ENCODE measurements at regions not wholly inside any gene's neighbourhood (a gene's known extent, or its start where the extent isn't known, plus 50 kb on each side); places are given as distances from the start of the nearest gene placed in this dataset.
"Not testable (repeated sequence)": the region's sequence is repeated elsewhere in the genome, so short reads cannot be mapped to it uniquely, and the experiment has no call there.

GRCh38 chr6:67792996-67793395 lies 842.1 kb upstream of the ADGRB3 start:
- Histone ChIP-seq H3K4me3 (ENCODE audit: low read length) (no peak overlapping the region), H3K9ac (ENCODE audit: low read length) (no peak overlapping the region), H3K36me3 (ENCODE audit: control insufficient read depth, insufficient read depth, low read length, severe bottlenecking) (no peaks in the 10 kb centered on the region), H3K9me3 (ENCODE audit: control insufficient read depth, low read length) (no peaks in the 10 kb centered on the region), H3K27me3 (replicated peaks; ENCODE audit: control insufficient read depth, insufficient read depth, low read length) (no peaks in the 10 kb centered on the region), H3K4me1 (ENCODE audit: control insufficient read depth, insufficient read depth, low read length) (no peaks in the 10 kb centered on the region)
- DNase-seq (ENCODE audit: low read depth): no peak

GRCh38 chr6:67790569-67790968 lies 844.5 kb upstream of the ADGRB3 start:
- H3K36me3 ChIP-seq (ENCODE audit: control insufficient read depth, insufficient read depth, low read length, severe bottlenecking): no peaks in the 10 kb centered on the region
- no peaks in the 10 kb centered on the region for H3K9me3 ChIP-seq (ENCODE audit: control insufficient read depth, low read length)
- no peaks in the 10 kb centered on the region for H3K4me1 ChIP-seq (ENCODE audit: control insufficient read depth, insufficient read depth, low read length)
- no peak for DNase-seq (ENCODE audit: low read depth)
- no peak overlapping the region for H3K9ac ChIP-seq (ENCODE audit: low read length)
- H3K27me3 ChIP-seq (replicated peaks; ENCODE audit: control insufficient read depth, insufficient read depth, low read length): no peaks in the 10 kb centered on the region
- H3K4me3 ChIP-seq (ENCODE audit: low read length): no peak overlapping the region

- DNase-seq (ENCODE audit: low read depth); H3K4me1 ChIP-seq (ENCODE audit: control insufficient read depth, insufficient read depth, low read length); H3K9ac ChIP-seq (ENCODE audit: low read length); H3K9me3 ChIP-seq (ENCODE audit: control insufficient read depth, low read length); H3K36me3 ChIP-seq (ENCODE audit: control insufficient read depth, insufficient read depth, low read length, severe bottlenecking); H3K27me3 ChIP-seq (replicated peaks; ENCODE audit: control insufficient read depth, insufficient read depth, low read length); H3K4me3 ChIP-seq (ENCODE audit: low read length): not testable (repeated sequence)
Observed at GRCh38 chr6:67787119-67787518, 848.0 kb upstream of the ADGRB3 start.

GRCh38 chr6:67779876-67780275 lies 855.2 kb upstream of the ADGRB3 start:
- no peak for DNase-seq (ENCODE audit: low read depth)

GRCh38 chr6:67775333-67775732 lies 859.7 kb upstream of the ADGRB3 start:
- DNase-seq (ENCODE audit: low read depth): peak; percentile 0
- H3K27me3 ChIP-seq (replicated peaks; ENCODE audit: control insufficient read depth, insufficient read depth, low read length): no peaks in the 10 kb centered on the region
- H3K4me3 ChIP-seq (ENCODE audit: low read length): no peak overlapping the region
- H3K9ac ChIP-seq (ENCODE audit: low read length): no peak overlapping the region
- H3K36me3 ChIP-seq (ENCODE audit: control insufficient read depth, insufficient read depth, low read length, severe bottlenecking): no peaks in the 10 kb centered on the region
- no peaks in the 10 kb centered on the region for H3K4me1 ChIP-seq (ENCODE audit: control insufficient read depth, insufficient read depth, low read length)
- no peaks in the 10 kb centered on the region for H3K9me3 ChIP-seq (ENCODE audit: control insufficient read depth, low read length)

More at GRCh38 chr6:67779876-67780275, 855.2 kb upstream of the ADGRB3 start:
- no peaks in the 10 kb centered on the region for H3K9me3 ChIP-seq (ENCODE audit: control insufficient read depth, low read length)
- no peaks in the 10 kb centered on the region for H3K4me1 ChIP-seq (ENCODE audit: control insufficient read depth, insufficient read depth, low read length)
- H3K9ac ChIP-seq (ENCODE audit: low read length): no peak overlapping the region
- no peak overlapping the region for H3K4me3 ChIP-seq (ENCODE audit: low read length)
- H3K27me3 ChIP-seq (replicated peaks; ENCODE audit: control insufficient read depth, insufficient read depth, low read length): no peaks in the 10 kb centered on the region
- no peaks in the 10 kb centered on the region for H3K36me3 ChIP-seq (ENCODE audit: control insufficient read depth, insufficient read depth, low read length, severe bottlenecking)

GRCh38 chr6:67768972-67769371 lies 866.1 kb upstream of the ADGRB3 start:
- no peak for DNase-seq (ENCODE audit: low read depth)
- Histone ChIP-seq H3K4me3 (ENCODE audit: low read length) (no peak overlapping the region), H3K36me3 (ENCODE audit: control insufficient read depth, insufficient read depth, low read length, severe bottlenecking) (no peaks in the 10 kb centered on the region), H3K27me3 (replicated peaks; ENCODE audit: control insufficient read depth, insufficient read depth, low read length) (no peaks in the 10 kb centered on the region), H3K9me3 (ENCODE audit: control insufficient read depth, low read length) (no peaks in the 10 kb centered on the region), H3K4me1 (ENCODE audit: control insufficient read depth, insufficient read depth, low read length) (no peaks in the 10 kb centered on the region), H3K9ac (ENCODE audit: low read length) (no peak overlapping the region)

GRCh38 chr6:67767046-67767822 lies 867.8 kb upstream of the ADGRB3 start:
- DNase-seq (ENCODE audit: low read depth); H3K9me3 ChIP-seq (ENCODE audit: control insufficient read depth, low read length); H3K36me3 ChIP-seq (ENCODE audit: control insufficient read depth, insufficient read depth, low read length, severe bottlenecking); H3K9ac ChIP-seq (ENCODE audit: low read length); H3K4me3 ChIP-seq (ENCODE audit: low read length); H3K27me3 ChIP-seq (replicated peaks; ENCODE audit: control insufficient read depth, insufficient read depth, low read length); H3K4me1 ChIP-seq (ENCODE audit: control insufficient read depth, insufficient read depth, low read length): not testable (repeated sequence)

- DNase-seq (ENCODE audit: low read depth): no peak
- H3K36me3 ChIP-seq (ENCODE audit: control insufficient read depth, insufficient read depth, low read length, severe bottlenecking): no peaks in the 10 kb centered on the region
- no peak overlapping the region for H3K4me3 ChIP-seq (ENCODE audit: low read length)
- no peaks in the 10 kb centered on the region for H3K4me1 ChIP-seq (ENCODE audit: control insufficient read depth, insufficient read depth, low read length)
- H3K27me3 ChIP-seq (replicated peaks; ENCODE audit: control insufficient read depth, insufficient read depth, low read length): no peaks in the 10 kb centered on the region
- H3K9me3 ChIP-seq (ENCODE audit: control insufficient read depth, low read length): no peaks in the 10 kb centered on the region
- H3K9ac ChIP-seq (ENCODE audit: low read length): no peak overlapping the region
Observed at GRCh38 chr6:67766057-67766456, 869.0 kb upstream of the ADGRB3 start.

GRCh38 chr6:67759001-67759400 lies 876.1 kb upstream of the ADGRB3 start:
- H3K9me3 ChIP-seq (ENCODE audit: control insufficient read depth, low read length): no peaks in the 10 kb centered on the region
- no peaks in the 10 kb centered on the region for H3K27me3 ChIP-seq (replicated peaks; ENCODE audit: control insufficient read depth, insufficient read depth, low read length)
- H3K4me3 ChIP-seq (ENCODE audit: low read length): no peak overlapping the region
- H3K36me3 ChIP-seq (ENCODE audit: control insufficient read depth, insufficient read depth, low read length, severe bottlenecking): no peaks in the 10 kb centered on the region
- H3K4me1 ChIP-seq (ENCODE audit: control insufficient read depth, insufficient read depth, low read length): no peaks in the 10 kb centered on the region
- no peak overlapping the region for H3K9ac ChIP-seq (ENCODE audit: low read length)
- DNase-seq (ENCODE audit: low read depth): no peak

- DNase-seq (ENCODE audit: low read depth): no peak
- no peak overlapping the region for H3K4me3 ChIP-seq (ENCODE audit: low read length)
Observed at GRCh38 chr6:67757465-67758033, 877.5 kb upstream of the ADGRB3 start.

GRCh38 chr6:67748521-67748920 lies 886.6 kb upstream of the ADGRB3 start:
- no peak overlapping the region for H3K9ac ChIP-seq (ENCODE audit: low read length)
- H3K4me1 ChIP-seq (ENCODE audit: control insufficient read depth, insufficient read depth, low read length): no peaks in the 10 kb centered on the region
- no peaks in the 10 kb centered on the region for H3K27me3 ChIP-seq (replicated peaks; ENCODE audit: control insufficient read depth, insufficient read depth, low read length)
- DNase-seq (ENCODE audit: low read depth): no peak
- no peaks in the 10 kb centered on the region for H3K36me3 ChIP-seq (ENCODE audit: control insufficient read depth, insufficient read depth, low read length, severe bottlenecking)
- no peaks in the 10 kb centered on the region for H3K9me3 ChIP-seq (ENCODE audit: control insufficient read depth, low read length)
- no peak overlapping the region for H3K4me3 ChIP-seq (ENCODE audit: low read length)

More at GRCh38 chr6:67757465-67758033, 877.5 kb upstream of the ADGRB3 start:
- Histone ChIP-seq H3K9ac (ENCODE audit: low read length) (no peak overlapping the region), H3K4me1 (ENCODE audit: control insufficient read depth, insufficient read depth, low read length) (no peaks in the 10 kb centered on the region), H3K9me3 (ENCODE audit: control insufficient read depth, low read length) (no peaks in the 10 kb centered on the region), H3K27me3 (replicated peaks; ENCODE audit: control insufficient read depth, insufficient read depth, low read length) (no peaks in the 10 kb centered on the region), H3K36me3 (ENCODE audit: control insufficient read depth, insufficient read depth, low read length, severe bottlenecking) (no peaks in the 10 kb centered on the region)
